ENCODE measurements at regions not wholly inside any gene's neighbourhood (a gene's known extent, or its start where the extent isn't known, plus 50 kb on each side); places are given as distances from the start of the nearest gene placed in this dataset.

- intact Hi-C loops (cut with micrococcal nuclease) = no loop called here
- POLR2A ChIA-PET (ENCODE audit: partially characterized antibody) = no interaction called here
- no peaks in the 10 kb centered on the region for H3K27me3 ChIP-seq (ENCODE audit: insufficient read depth, low read length)
- H3K27me3 Mint-ChIP-seq = peaks cover 4 to 7% of the 10 kb centered on the region in 2 donors
- no peak overlapping the region for H3K4me3 ChIP-seq (ENCODE audit: low read length in 2 of 2)
- H3K9me3 ChIP-seq (ENCODE audit: control insufficient read depth in 1 of 2, low read length in 2 of 2) = no peaks in the 10 kb centered on the region
- DNase-seq = no peak
- H3K4me1 Mint-ChIP-seq = peaks cover 13 to 20% (median 16%) of the 10 kb centered on the region in 4 donors
- no peaks in the 10 kb centered on the region for H3K9me3 Mint-ChIP-seq
- H3K36me3 ChIP-seq (ENCODE audit: insufficient read depth, low read length) = no peaks in the 10 kb centered on the region
- H3K4me3 Mint-ChIP-seq = peak overlapping the region in 1 of 8 donors; percentile 58
- no peak overlapping the region for H3K27ac ChIP-seq (ENCODE audit: low read depth, low read length)
- H3K36me3 Mint-ChIP-seq = no peaks in the 10 kb centered on the region
- H3K4me1 ChIP-seq (ENCODE audit: insufficient read depth, low read length) = peaks cover 17% of the 10 kb centered on the region
- CTCF ChIA-PET (ENCODE audit: partially characterized antibody) = no interaction called here
- no peak overlapping the region for H3K27ac Mint-ChIP-seq
Measured at GRCh38 chr7:76149847-76150691, 51.6 kb upstream of the SRRM3 start.

Measured in CD4-positive, alpha-beta memory T cell (primary cell).